Mesenchymal stem cell (in vitro differentiated cells and primary cell): ENCODE measurements at regions not wholly inside any gene's neighbourhood (a gene's known extent, or its start where the extent isn't known, plus 50 kb on each side); places are given as distances from the start of the nearest gene placed in this dataset.

Source experiments
- DNase-seq: peaks from one replicate; pipeline ENCODE4 v3.0.0-alpha.2; 2013
- H2AFZ ChIP-seq: one replicate; pipeline ENCODE4 v1.6.1; 2013; ENCODE audit warnings: low read depth, mild to moderate bottlenecking, control low read depth, inconsistent platforms, low read length, moderate library complexity
- H2AK5ac ChIP-seq: 2 replicates; pipeline ENCODE4 v1.6.1; 2013; ENCODE audit warnings: low read length, moderate library complexity, mild to moderate bottlenecking, inconsistent platforms; ENCODE audit not compliant: severe bottlenecking
- H2BK120ac ChIP-seq: one replicate; pipeline ENCODE4 v1.6.1; 2013; ENCODE audit warnings: low read depth, mild to moderate bottlenecking, inconsistent platforms, low read length, moderate library complexity
- H2BK12ac ChIP-seq, 2 experiments: one replicate each; pipeline ENCODE4 v1.6.1; 2013; ENCODE audit warnings: inconsistent platforms in 2 of 2, low read length in 2 of 2, mild to moderate bottlenecking in 2 of 2, moderate library complexity in 2 of 2, control low read depth in 1 of 2
- H2BK15ac ChIP-seq: one replicate; pipeline ENCODE4 v1.6.1; 2013; ENCODE audit warnings: mild to moderate bottlenecking, low read depth, inconsistent platforms; ENCODE audit not compliant: poor library complexity, severe bottlenecking
- H2BK5ac ChIP-seq: 2 replicates; pipeline ENCODE4 v1.6.1; 2013; ENCODE audit warnings: low read depth, mild to moderate bottlenecking, low read length, control low read depth, inconsistent platforms; ENCODE audit not compliant: poor library complexity, severe bottlenecking
- H3K14ac ChIP-seq, 2 experiments: one replicate each; pipeline ENCODE4 v1.6.1; 2013; ENCODE audit warnings: inconsistent platforms in 2 of 2, low read length in 2 of 2, control low read depth in 1 of 2, mild to moderate bottlenecking in 1 of 2, moderate library complexity in 1 of 2
- H3K18ac ChIP-seq, 2 experiments: one replicate each; pipeline ENCODE4 v1.6.1; 2013; ENCODE audit warnings: inconsistent platforms in 2 of 2, low read length in 2 of 2, control low read depth in 1 of 2, low read depth in 1 of 2, mild to moderate bottlenecking in 1 of 2
- H3K23ac ChIP-seq, 2 experiments: one replicate each; pipeline ENCODE4 v1.6.1; 2013; ENCODE audit warnings: inconsistent platforms in 2 of 2, low read length in 2 of 2, mild to moderate bottlenecking in 2 of 2, moderate library complexity in 2 of 2, control low read depth in 1 of 2
- H3K27ac ChIP-seq: 2 replicates; pipeline ENCODE4 v1.5.1; 2013; ENCODE audit warnings: mild to moderate bottlenecking, moderate library complexity, low read length, control low read depth, inconsistent platforms; ENCODE audit not compliant: poor library complexity, severe bottlenecking
- H3K27me3 ChIP-seq, 2 experiments: 2 replicates each; pipeline versions ENCODE4 v1.6.1 to v1.7.0; 2013; ENCODE audit warnings: low read length in 2 of 2, mild to moderate bottlenecking in 2 of 2, moderate library complexity in 2 of 2, control low read depth in 1 of 2, inconsistent platforms in 1 of 2; ENCODE audit not compliant: control insufficient read depth in 1 of 2, insufficient read depth in 1 of 2
- H3K36me3 ChIP-seq, 2 experiments: 2 replicates each; pipeline versions ENCODE4 v1.6.1 to v1.7.0; 2013; ENCODE audit warnings: low read length in 2 of 2, control low read depth in 1 of 2, inconsistent platforms in 1 of 2, low read depth in 1 of 2, mild to moderate bottlenecking in 1 of 2; ENCODE audit not compliant: insufficient read depth in 2 of 2, control insufficient read depth in 1 of 2
- H3K4ac ChIP-seq, 2 experiments: one replicate each; pipeline ENCODE4 v1.6.1; 2013; ENCODE audit warnings: inconsistent platforms in 2 of 2, low read length in 2 of 2, mild to moderate bottlenecking in 2 of 2, moderate library complexity in 2 of 2, control low read depth in 1 of 2, low read depth in 1 of 2
- H3K4me1 ChIP-seq: 2 replicates; pipeline ENCODE4 v1.6.1; 2013; ENCODE audit warnings: low read depth, low read length, control low read depth; ENCODE audit not compliant: control insufficient read depth, insufficient read depth
- H3K4me2 ChIP-seq: 2 replicates; pipeline ENCODE4 v1.6.1; 2013; ENCODE audit warnings: low read length, mild to moderate bottlenecking, inconsistent platforms; ENCODE audit not compliant: poor library complexity, severe bottlenecking
- H3K4me3 ChIP-seq, 2 experiments: 2 replicates each; pipeline versions ENCODE4 v1.5.1 to v1.7.0; 2013; ENCODE audit warnings: low read length in 2 of 2, mild to moderate bottlenecking in 2 of 2, control low read depth in 1 of 2, low read depth in 1 of 2; ENCODE audit not compliant: insufficient read depth in 1 of 2
- H3K79me1 ChIP-seq: replicated peaks from 2 replicates; pipeline ENCODE4 v1.6.1; 2013; ENCODE audit warnings: mild to moderate bottlenecking, control low read depth, low read length, inconsistent platforms; ENCODE audit not compliant: poor library complexity, severe bottlenecking
- H3K9ac ChIP-seq: 2 replicates; pipeline ENCODE4 v1.7.0; 2013; ENCODE audit warnings: mild to moderate bottlenecking, low read length, moderate library complexity
- H3K9me3 ChIP-seq: 2 replicates; pipeline ENCODE4 v1.7.0; 2013; ENCODE audit warnings: mild to moderate bottlenecking, low read length; ENCODE audit not compliant: control insufficient read depth
- H4K8ac ChIP-seq: one replicate; pipeline ENCODE4 v1.6.1; 2013; ENCODE audit warnings: inconsistent platforms, mild to moderate bottlenecking, low read length, moderate library complexity
- H4K91ac ChIP-seq: one replicate; pipeline ENCODE4 v1.6.1; 2013; ENCODE audit warnings: mild to moderate bottlenecking, low read length, inconsistent platforms
- WGBS: methylation state at CpG from one replicate; pipeline ENCODE4 v1.1.7; 2013; ENCODE audit warnings: mixed read lengths; 5-methylcytosine and 5-hydroxymethylcytosine counted together

DNA sequence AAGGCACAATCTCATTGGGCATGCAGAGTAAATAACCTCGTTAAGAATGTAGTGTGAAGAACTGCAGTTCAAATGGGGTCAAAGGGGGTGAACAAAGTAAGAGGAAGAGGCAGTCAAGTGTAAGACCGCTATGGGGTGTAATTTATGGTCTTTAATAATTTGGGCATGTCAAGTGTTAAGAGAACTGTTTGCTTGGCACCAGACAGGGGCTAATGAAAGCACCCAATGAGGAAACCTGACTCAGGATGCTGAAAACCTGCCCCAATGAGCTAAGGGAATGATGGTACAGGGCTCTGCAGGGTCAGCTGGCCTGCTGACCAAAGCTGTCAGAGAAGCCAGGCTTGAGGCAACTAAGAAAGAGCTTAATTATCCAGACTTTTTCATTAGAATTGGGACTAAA is 368.1 kb downstream of the DTWD2 start:
- H2BK15ac ChIP-seq, result no peak overlapping the region
- H4K8ac ChIP-seq, result no peak overlapping the region
- H3K18ac ChIP-seq, result no peak overlapping the region
- H2BK12ac ChIP-seq, result no peak overlapping the region
- no peaks in the 10 kb centered on the region for H3K9me3 ChIP-seq
- H2BK5ac ChIP-seq, result no peak overlapping the region
- H3K4me2 ChIP-seq, result no peak overlapping the region
- no peak overlapping the region for H3K4me3 ChIP-seq
- H2AK5ac ChIP-seq, result no peak overlapping the region
- H3K36me3 ChIP-seq, result no peaks in the 10 kb centered on the region
- H3K27me3 ChIP-seq, result no peaks in the 10 kb centered on the region
- no peak overlapping the region for H3K23ac ChIP-seq
- H3K79me1 ChIP-seq, result no peaks in the 10 kb centered on the region
- H3K27ac ChIP-seq, result no peak overlapping the region
- no peak overlapping the region for H3K14ac ChIP-seq
- no peaks in the 10 kb centered on the region for H3K4me1 ChIP-seq
- H3K9ac ChIP-seq, result no peak overlapping the region
- no peak overlapping the region for H3K4ac ChIP-seq
- H2BK120ac ChIP-seq, result no peak overlapping the region
- no peak overlapping the region for H2AFZ ChIP-seq
- no peak for DNase-seq
- 77% methylated on average over 2 of the region's 2 CpGs for WGBS
- no peak overlapping the region for H4K91ac ChIP-seq

DNA sequence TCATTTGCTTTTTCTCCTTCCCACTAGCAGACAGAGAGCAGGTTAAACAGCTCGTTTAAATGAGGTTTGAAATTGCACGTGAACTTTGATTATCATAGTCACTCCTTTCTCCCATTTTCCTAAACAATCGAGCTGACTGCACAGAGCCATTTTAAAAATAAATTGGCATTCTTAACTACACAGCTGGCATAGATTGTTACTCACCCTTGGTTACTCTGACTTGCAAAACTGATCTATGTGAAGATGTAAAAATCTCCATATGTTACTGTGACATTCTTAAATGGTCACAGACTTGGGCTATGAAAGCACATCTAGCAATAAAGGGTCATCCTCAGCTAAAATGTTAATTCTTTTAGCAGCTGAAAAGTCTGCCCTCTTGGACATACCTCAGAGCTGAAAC is 368.5 kb downstream of the DTWD2 start:
- H3K4me1 ChIP-seq, result no peaks in the 10 kb centered on the region
- no peak overlapping the region for H3K4me2 ChIP-seq
- no peaks in the 10 kb centered on the region for H3K9me3 ChIP-seq
- H3K79me1 ChIP-seq, result no peaks in the 10 kb centered on the region
- H3K18ac ChIP-seq, result no peak overlapping the region
- DNase-seq, result no peak
- H2BK5ac ChIP-seq, result no peak overlapping the region
- 84% methylated on average over 3 of the region's 3 CpGs for WGBS
- no peak overlapping the region for H2BK120ac ChIP-seq
- H2AK5ac ChIP-seq, result no peak overlapping the region
- H2BK15ac ChIP-seq, result no peak overlapping the region
- H3K27me3 ChIP-seq, result no peaks in the 10 kb centered on the region
- H3K23ac ChIP-seq, result no peak overlapping the region
- H3K36me3 ChIP-seq, result no peaks in the 10 kb centered on the region
- no peak overlapping the region for H3K27ac ChIP-seq
- no peak overlapping the region for H3K14ac ChIP-seq
- no peak overlapping the region for H2AFZ ChIP-seq
- no peak overlapping the region for H3K4ac ChIP-seq
- H4K8ac ChIP-seq, result no peak overlapping the region
- H3K9ac ChIP-seq, result no peak overlapping the region
- no peak overlapping the region for H2BK12ac ChIP-seq
- H3K4me3 ChIP-seq, result no peak overlapping the region
- H4K91ac ChIP-seq, result no peak overlapping the region

DNA sequence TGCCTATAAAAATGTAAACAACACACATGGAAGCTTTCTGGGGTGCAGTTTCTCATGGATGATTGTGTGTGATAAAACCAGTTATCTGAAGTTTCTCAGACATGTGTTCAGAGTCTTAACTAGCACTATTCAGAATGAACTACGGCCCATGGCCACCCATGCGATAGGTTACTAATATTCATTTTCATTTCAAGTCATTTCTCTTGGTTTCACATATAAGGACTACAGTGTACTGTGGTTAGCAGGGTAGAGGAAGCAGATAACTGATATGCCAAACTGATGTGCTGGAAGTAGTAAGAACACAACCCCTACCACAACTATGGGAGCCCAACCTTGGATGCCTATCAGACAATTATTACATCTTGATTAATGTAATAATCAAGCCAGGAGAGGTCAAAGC is 372.1 kb downstream of the DTWD2 start:
- Histone ChIP-seq H3K14ac (no peak overlapping the region), H2BK120ac (no peak overlapping the region), H3K27ac (no peak overlapping the region), H2BK5ac (no peak overlapping the region), H3K4me2 (no peak overlapping the region), H3K4ac (no peak overlapping the region), H3K36me3 (no peaks in the 10 kb centered on the region), H3K79me1 (no peaks in the 10 kb centered on the region), H4K8ac (no peak overlapping the region), H3K23ac (no peak overlapping the region), H3K4me1 (no peaks in the 10 kb centered on the region), H3K9ac (no peak overlapping the region), H3K18ac (no peak overlapping the region), H2BK15ac (no peak overlapping the region), H2AFZ (no peak overlapping the region), H3K9me3 (no peaks in the 10 kb centered on the region), H4K91ac (no peak overlapping the region), H2AK5ac (no peak overlapping the region), H3K27me3 (no peaks in the 10 kb centered on the region), H2BK12ac (no peak overlapping the region), H3K4me3 (no peak overlapping the region)
- no peak for DNase-seq
- no CpG with 5 or more reads among the region's 2 CpGs for WGBS

DNA sequence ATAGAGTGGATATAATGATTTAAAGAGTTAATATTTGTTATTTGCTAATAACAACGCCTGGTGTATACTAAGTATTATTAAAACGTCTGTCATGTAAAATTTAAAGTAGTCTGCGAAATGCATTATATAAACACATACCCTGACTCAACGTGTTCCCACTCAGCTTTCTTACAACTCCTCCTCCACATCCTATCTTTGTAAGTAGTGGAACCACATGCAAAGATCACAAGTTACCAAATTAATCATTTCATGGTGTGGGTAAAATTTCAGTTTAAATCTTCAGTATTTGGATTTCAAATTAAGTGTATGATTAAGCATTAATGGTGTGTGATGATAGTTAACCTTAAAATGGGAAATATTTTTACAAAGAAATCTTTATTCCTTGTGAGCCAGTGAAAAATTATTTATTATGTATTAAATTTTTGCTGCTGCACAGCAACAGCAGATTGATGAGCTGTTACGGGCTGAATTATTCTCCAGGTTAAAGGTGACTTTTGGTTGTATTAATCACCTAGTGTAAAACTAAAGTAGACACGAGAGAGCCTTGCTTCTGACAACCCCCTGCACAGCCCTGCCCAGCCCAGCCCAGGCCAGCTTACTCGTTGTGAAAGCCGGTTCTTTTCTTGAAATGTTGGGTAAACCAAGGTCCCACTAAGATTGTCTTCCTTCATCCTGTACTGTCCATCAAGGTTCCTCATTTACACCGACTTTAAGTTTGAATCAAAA is 373.5 kb downstream of the DTWD2 start:
- WGBS, result 49% methylated on average over 6 of the region's 9 CpGs
- DNase-seq, result peak; percentile 40

More for the DNA sequence above, 373.5 kb downstream of the DTWD2 start:
- H3K4ac ChIP-seq, result no peak overlapping the region
- no peaks in the 10 kb centered on the region for H3K36me3 ChIP-seq
- no peak overlapping the region for H2AFZ ChIP-seq
- no peak overlapping the region for H2BK15ac ChIP-seq
- H4K8ac ChIP-seq, result no peak overlapping the region
- no peak overlapping the region for H3K4me3 ChIP-seq
- H3K18ac ChIP-seq, result peak overlapping the region in 1 of 2 experiments; percentile 5
- no peak overlapping the region for H2BK12ac ChIP-seq
- H3K27ac ChIP-seq, result no peak overlapping the region
- no peaks in the 10 kb centered on the region for H3K4me1 ChIP-seq
- no peak overlapping the region for H3K23ac ChIP-seq
- H3K9me3 ChIP-seq, result no peaks in the 10 kb centered on the region
- no peak overlapping the region for H2AK5ac ChIP-seq
- H3K9ac ChIP-seq, result no peak overlapping the region
- no peak overlapping the region for H2BK120ac ChIP-seq
- no peak overlapping the region for H3K4me2 ChIP-seq
- H4K91ac ChIP-seq, result no peak overlapping the region
- H3K79me1 ChIP-seq, result no peaks in the 10 kb centered on the region
- no peak overlapping the region for H3K14ac ChIP-seq
- H2BK5ac ChIP-seq, result no peak overlapping the region
- no peaks in the 10 kb centered on the region for H3K27me3 ChIP-seq
